Endothelial cell (in vitro differentiated cells): ENCODE measurements at regions not wholly inside any gene's neighbourhood (a gene's known extent, or its start where the extent isn't known, plus 50 kb on each side); places are given as distances from the start of the nearest gene placed in this dataset.

Experiments used
- DNase-seq: peaks from one replicate; pipeline ENCODE4 v3.0.0; 2021; ENCODE audit warnings: low spot score
- H3K27ac Mint-ChIP-seq: one replicate; pipeline ENCODE4 v1.8.0; 2021; ENCODE audit warnings: mixed read lengths, inconsistent platforms; ENCODE audit not compliant: unreplicated experiment
- H3K27me3 Mint-ChIP-seq: one replicate; pipeline ENCODE4 v1.8.0; 2021; ENCODE audit warnings: mild to moderate bottlenecking, moderate library complexity, mixed read lengths, inconsistent platforms; ENCODE audit not compliant: unreplicated experiment
- H3K36me3 Mint-ChIP-seq: one replicate; pipeline ENCODE4 v1.8.0; 2021; ENCODE audit warnings: mild to moderate bottlenecking, low read depth, mixed read lengths, inconsistent platforms; ENCODE audit not compliant: unreplicated experiment
- H3K4me1 Mint-ChIP-seq: one replicate; pipeline ENCODE4 v1.8.0; 2021; ENCODE audit warnings: mild to moderate bottlenecking, mixed read lengths, inconsistent platforms; ENCODE audit not compliant: unreplicated experiment
- H3K4me3 Mint-ChIP-seq: one replicate; pipeline ENCODE4 v1.8.0; 2021; ENCODE audit warnings: mild to moderate bottlenecking, mixed read lengths, inconsistent platforms; ENCODE audit not compliant: unreplicated experiment
- H3K9me3 Mint-ChIP-seq: one replicate; pipeline ENCODE4 v1.8.0; 2021; ENCODE audit warnings: mixed read lengths, inconsistent platforms; ENCODE audit not compliant: unreplicated experiment
- TF ChIP-seq, protein P1 (sequence below): fragments of 200-600 bp; sonication (generic); IDR thresholded peaks from one replicate; pipeline ENCODE4 v1.5.0; 2021; ENCODE audit warnings: antibody characterized with exemption; ENCODE audit not compliant: unreplicated experiment

GRCh38 chrX:85506871-85507270 lies 127.4 kb upstream of the POF1B start:
- H3K4me3 Mint-ChIP-seq, result no peak overlapping the region
- H3K9me3 Mint-ChIP-seq, result no peaks in the 10 kb centered on the region
- H3K27ac Mint-ChIP-seq, result no peak overlapping the region
- no peaks in the 10 kb centered on the region for H3K27me3 Mint-ChIP-seq
- TF ChIP-seq, protein P1, sequence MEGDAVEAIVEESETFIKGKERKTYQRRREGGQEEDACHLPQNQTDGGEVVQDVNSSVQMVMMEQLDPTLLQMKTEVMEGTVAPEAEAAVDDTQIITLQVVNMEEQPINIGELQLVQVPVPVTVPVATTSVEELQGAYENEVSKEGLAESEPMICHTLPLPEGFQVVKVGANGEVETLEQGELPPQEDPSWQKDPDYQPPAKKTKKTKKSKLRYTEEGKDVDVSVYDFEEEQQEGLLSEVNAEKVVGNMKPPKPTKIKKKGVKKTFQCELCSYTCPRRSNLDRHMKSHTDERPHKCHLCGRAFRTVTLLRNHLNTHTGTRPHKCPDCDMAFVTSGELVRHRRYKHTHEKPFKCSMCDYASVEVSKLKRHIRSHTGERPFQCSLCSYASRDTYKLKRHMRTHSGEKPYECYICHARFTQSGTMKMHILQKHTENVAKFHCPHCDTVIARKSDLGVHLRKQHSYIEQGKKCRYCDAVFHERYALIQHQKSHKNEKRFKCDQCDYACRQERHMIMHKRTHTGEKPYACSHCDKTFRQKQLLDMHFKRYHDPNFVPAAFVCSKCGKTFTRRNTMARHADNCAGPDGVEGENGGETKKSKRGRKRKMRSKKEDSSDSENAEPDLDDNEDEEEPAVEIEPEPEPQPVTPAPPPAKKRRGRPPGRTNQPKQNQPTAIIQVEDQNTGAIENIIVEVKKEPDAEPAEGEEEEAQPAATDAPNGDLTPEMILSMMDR, result no peak
- no peak for DNase-seq
- H3K4me1 Mint-ChIP-seq, result no peaks in the 10 kb centered on the region
- no peaks in the 10 kb centered on the region for H3K36me3 Mint-ChIP-seq

- no peak overlapping the region for H3K27ac Mint-ChIP-seq
- no peaks in the 10 kb centered on the region for H3K27me3 Mint-ChIP-seq
Observed at GRCh38 chrX:85505801-85506200, 126.3 kb upstream of the POF1B start.

DNA sequence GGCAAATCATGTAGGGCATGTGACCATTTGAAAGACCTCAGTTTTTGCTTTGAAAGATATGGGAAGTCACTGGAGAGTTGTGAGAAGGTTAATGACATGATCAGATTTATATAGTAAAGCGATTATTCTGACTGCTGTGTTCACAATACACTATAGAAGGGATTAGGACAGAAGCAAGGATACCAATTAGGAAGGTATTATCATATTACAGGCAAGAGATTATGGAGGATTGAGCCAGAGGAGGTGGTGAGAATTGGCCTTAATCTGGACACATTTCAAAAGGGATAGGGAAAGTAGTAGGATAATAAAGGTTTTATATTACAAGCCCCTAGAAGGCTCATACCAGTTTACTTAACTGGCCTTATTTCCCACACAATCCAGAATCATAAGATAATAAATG lies 124.9 kb upstream of the POF1B start:
- H3K27me3 Mint-ChIP-seq, result no peaks in the 10 kb centered on the region
- H3K4me3 Mint-ChIP-seq, result no peak overlapping the region
- H3K9me3 Mint-ChIP-seq, result no peaks in the 10 kb centered on the region
- H3K27ac Mint-ChIP-seq, result no peak overlapping the region
- no peaks in the 10 kb centered on the region for H3K4me1 Mint-ChIP-seq
- no peak for DNase-seq
- TF ChIP-seq, protein P1, result no peak
- no peaks in the 10 kb centered on the region for H3K36me3 Mint-ChIP-seq

More at GRCh38 chrX:85505801-85506200, 126.3 kb upstream of the POF1B start:
- TF ChIP-seq, protein P1, result no peak
- Mint-ChIP-seq H3K36me3 (no peaks in the 10 kb centered on the region), H3K4me1 (no peaks in the 10 kb centered on the region), H3K9me3 (no peaks in the 10 kb centered on the region), H3K4me3 (no peak overlapping the region)
- DNase-seq, result no peak

DNA sequence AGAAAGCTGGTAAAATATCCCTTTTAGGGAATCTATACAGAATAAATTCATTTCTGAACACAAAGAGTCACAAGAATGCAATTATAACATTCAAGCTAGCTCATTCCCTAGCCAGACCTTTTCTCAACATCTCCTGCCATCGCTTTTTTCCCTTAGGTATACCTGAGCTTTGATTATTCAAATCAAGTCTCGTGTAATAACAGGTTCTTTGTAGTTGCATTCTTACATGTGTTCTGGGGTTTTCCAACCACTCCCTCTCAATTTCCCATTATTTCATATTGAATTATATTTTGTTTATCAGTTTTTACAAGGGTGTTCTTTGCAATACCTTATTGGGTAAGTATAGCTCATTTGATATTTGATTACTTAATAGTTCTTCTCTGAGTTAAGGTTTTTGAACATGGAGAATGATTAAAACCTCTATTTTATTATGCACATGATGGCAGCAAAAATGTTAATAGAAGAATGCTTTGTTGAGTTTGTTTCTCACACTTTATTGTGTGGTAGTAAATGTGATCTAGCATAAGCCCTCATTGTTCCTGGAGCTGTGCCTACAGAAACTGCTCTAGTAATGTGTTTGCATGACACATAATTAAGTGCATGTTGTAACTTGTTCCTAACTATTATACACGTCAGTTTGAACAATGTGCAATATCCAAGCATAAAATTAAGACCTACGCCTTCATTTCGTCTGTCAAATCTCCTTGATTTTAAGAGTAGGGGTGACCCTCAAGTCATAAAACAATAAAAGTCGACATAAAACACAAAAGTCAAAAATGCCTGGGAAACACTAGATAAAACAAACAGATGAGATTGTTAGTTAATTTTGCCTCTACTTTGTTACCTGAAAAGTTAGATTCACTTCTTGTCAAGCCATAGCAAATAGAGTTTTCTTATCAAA lies 124.0 kb upstream of the POF1B start:
- Mint-ChIP-seq H3K27me3 (no peaks in the 10 kb centered on the region), H3K36me3 (no peaks in the 10 kb centered on the region), H3K27ac (no peak overlapping the region), H3K9me3 (no peaks in the 10 kb centered on the region), H3K4me3 (no peak overlapping the region), H3K4me1 (no peaks in the 10 kb centered on the region)
- TF ChIP-seq, protein P1, result no peak
- no peak for DNase-seq

- TF ChIP-seq, protein P1, result no peak
- no peak for DNase-seq
- no peak overlapping the region for H3K27ac Mint-ChIP-seq
- no peaks in the 10 kb centered on the region for H3K27me3 Mint-ChIP-seq
- no peak overlapping the region for H3K4me3 Mint-ChIP-seq
- H3K9me3 Mint-ChIP-seq, result no peaks in the 10 kb centered on the region
- H3K4me1 Mint-ChIP-seq, result no peaks in the 10 kb centered on the region
- H3K36me3 Mint-ChIP-seq, result no peaks in the 10 kb centered on the region
Observed at GRCh38 chrX:85501349-85501748, 121.9 kb upstream of the POF1B start.
